SK-N-SH (cell line): ENCODE measurements at regions not wholly inside any gene's neighbourhood (a gene's known extent, or its start where the extent isn't known, plus 50 kb on each side); places are given as distances from the start of the nearest gene placed in this dataset.

Experiments used
- CTCF ChIA-PET: fragments of 300-600, 350-600 bp; formaldehyde crosslinking; extraction: SDS; loops from one replicate; lab custom pipeline; 2021; lab: Yijun Ruan, JAX
- POLR2A ChIA-PET: fragments of 350-600 bp; sonication (Branson Sonifier 250); formaldehyde crosslinking; extraction: SDS; loops from one replicate; lab custom pipeline; 2020; ENCODE audit warnings: antibody characterized with exemption, inconsistent platforms; lab: Yijun Ruan, JAX
- DNase-seq: peaks from one replicate; pipeline ENCODE4 v3.0.0; 2012
- H2AFZ ChIP-seq: fragments of 200-600 bp; sonication (generic); 2 replicates; pipeline ENCODE4 v1.8.1; 2016; ENCODE audit warnings: antibody characterized with exemption, mild to moderate bottlenecking, low read depth
- H3F3A ChIP-seq: fragments of 200-600 bp; sonication (generic); replicated peaks from 2 replicates; pipeline ENCODE3; 2016; ENCODE audit warnings: antibody characterized with exemption, mild to moderate bottlenecking; ENCODE audit not compliant: insufficient read depth
- H3K27ac ChIP-seq, 2 experiments: fragments of 200-500 bp in 1 of 2; fragments of 200-600 bp in 1 of 2; sonication (Bioruptor generic) in 1 of 2; sonication (generic), shearing (Covaris generic) in 1 of 2; 2 replicates each; pipeline versions ENCODE4 v1.5.1 to v1.6.1; 2014 to 2016; ENCODE audit warnings: low read depth in 2 of 2, inconsistent platforms in 1 of 2, low read length in 1 of 2, mild to moderate bottlenecking in 1 of 2, mixed read lengths in 1 of 2
- H3K27me3 ChIP-seq: fragments of 200-600 bp; sonication (generic), shearing (Covaris generic); 2 replicates; pipeline ENCODE4 v1.6.1; 2016; ENCODE audit warnings: mixed run types; ENCODE audit not compliant: insufficient read depth
- H3K36me3 ChIP-seq, 2 experiments: fragments of 200-500 bp in 1 of 2; fragments of 200-600 bp in 1 of 2; sonication (Bioruptor generic) in 1 of 2; sonication (generic) in 1 of 2; replicated peaks in 1 of 2; 2 replicates each; pipeline versions ENCODE3 to v1.5.1; 2014 to 2016; ENCODE audit warnings: low read length in 1 of 2, mild to moderate bottlenecking in 1 of 2; ENCODE audit not compliant: insufficient read depth in 2 of 2, control insufficient read depth in 1 of 2
- H3K4me1 ChIP-seq, 2 experiments: fragments of 200-500 bp in 1 of 2; fragments of 200-600 bp in 1 of 2; sonication (Bioruptor generic) in 1 of 2; sonication (generic), shearing (Covaris generic) in 1 of 2; 2 replicates each; pipeline versions ENCODE4 v1.5.1 to v1.6.1; 2014 to 2016; ENCODE audit warnings: low read depth in 1 of 2, low read length in 1 of 2, mixed run types in 1 of 2; ENCODE audit not compliant: insufficient read depth in 2 of 2, control insufficient read depth in 1 of 2
- H3K4me2 ChIP-seq: fragments of 200-600 bp; sonication (generic), shearing (Covaris generic); 2 replicates; pipeline ENCODE4 v1.6.1; 2017; ENCODE audit warnings: mixed run types
- H3K4me3 ChIP-seq, 2 experiments: fragments of 200-500 bp in 1 of 2; fragments of 200-600 bp in 1 of 2; sonication (Bioruptor generic) in 1 of 2; sonication (generic), shearing (Covaris generic) in 1 of 2; 2 replicates each; pipeline versions ENCODE4 v1.5.1 to v1.8.1; 2014 to 2016; ENCODE audit warnings: low read depth in 2 of 2, inconsistent platforms in 1 of 2, low read length in 1 of 2, mild to moderate bottlenecking in 1 of 2, mixed read lengths in 1 of 2, moderate library complexity in 1 of 2
- H3K79me2 ChIP-seq: fragments of 200-600 bp; sonication (generic); 2 replicates; pipeline ENCODE4 v1.8.1; 2017; ENCODE audit warnings: mild to moderate bottlenecking; ENCODE audit not compliant: insufficient read depth
- H3K9ac ChIP-seq: fragments of 200-600 bp; sonication (generic); 2 replicates; pipeline ENCODE4 v1.6.1; 2017; ENCODE audit warnings: mixed run types
- H3K9me2 ChIP-seq: fragments of 200-600 bp; sonication (generic); 2 replicates; pipeline ENCODE4 v1.6.1; 2017; ENCODE audit warnings: mixed run types
- H3K9me3 ChIP-seq: fragments of 200-600 bp; sonication (generic); 2 replicates; pipeline ENCODE4 v1.6.1; 2017; ENCODE audit warnings: mixed run types, mild to moderate bottlenecking, moderate library complexity
- H4K20me1 ChIP-seq: fragments of 200-600 bp; sonication (generic); 2 replicates; pipeline ENCODE4 v1.6.1; 2017; ENCODE audit warnings: mild to moderate bottlenecking, mixed run types; ENCODE audit not compliant: insufficient read depth
- ELF1 ChIP-seq: IDR thresholded peaks from 2 replicates; pipeline ENCODE4 v1.4.0; 2012
- EZH2phosphoT487 ChIP-seq: fragments of 200-600 bp; sonication (generic); IDR thresholded peaks from 2 replicates; pipeline ENCODE4 v1.6.1; 2017; ENCODE audit warnings: low read depth, mixed run types, mild to moderate bottlenecking, antibody characterized with exemption, moderate library complexity, borderline replicate concordance
- GABPA ChIP-seq: IDR thresholded peaks from 2 replicates; pipeline ENCODE4 v1.4.0; 2012; ENCODE audit warnings: low read depth, mild to moderate bottlenecking
- JUND ChIP-seq: IDR thresholded peaks from 2 replicates; pipeline ENCODE4 v1.4.0; 2012
- MEF2A ChIP-seq: IDR thresholded peaks from 2 replicates; pipeline ENCODE4 v1.4.0; 2012; ENCODE audit warnings: low read depth, borderline replicate concordance
- MXI1 ChIP-seq: IDR thresholded peaks from 2 replicates; pipeline ENCODE4 v1.6.1; 2012; ENCODE audit warnings: mild to moderate bottlenecking, low read depth, low read length, improper control_type of control experiment
- POLR2AphosphoS5 ChIP-seq: IDR thresholded peaks from 2 replicates; pipeline ENCODE4 v1.6.1; 2012; ENCODE audit warnings: low read depth, low read length
- RCOR1 ChIP-seq: fragments of 150-350 bp; IDR thresholded peaks from 2 replicates; pipeline ENCODE4 v1.6.1; 2017; ENCODE audit warnings: antibody characterized with exemption, low read length
- RFX5 ChIP-seq: IDR thresholded peaks from 2 replicates; pipeline ENCODE4 v1.6.1; 2012; ENCODE audit warnings: mild to moderate bottlenecking, improper control_type of control experiment, low read length
- WGBS: methylation state at CpG from one replicate; pipeline ENCODE4 v1.1.6; 2017; ENCODE audit warnings: low lambda C conversion rate; 5-methylcytosine and 5-hydroxymethylcytosine counted together
- TF ChIP-seq, protein P1 (sequence below): IDR thresholded peaks from 2 replicates; pipeline ENCODE4 v1.4.0; 2012; ENCODE audit warnings: low read depth, borderline replicate concordance
- TF ChIP-seq, protein P2 (sequence below): fragments of 200-600 bp; sonication (generic); IDR thresholded peaks from 2 replicates; pipeline ENCODE4 v1.6.1; 2017; ENCODE audit warnings: antibody characterized with exemption, mild to moderate bottlenecking, moderate library complexity
- TF ChIP-seq, protein P3 (sequence below): IDR thresholded peaks from 2 replicates; pipeline ENCODE4 v1.4.0; 2012; ENCODE audit warnings: low read depth, borderline replicate concordance
- TF ChIP-seq, protein P4 (sequence below): IDR thresholded peaks from 2 replicates; pipeline ENCODE4 v1.6.1; 2012; ENCODE audit warnings: mild to moderate bottlenecking, low read depth, low read length, moderate library complexity
- TF ChIP-seq, protein P5 (sequence below): fragments of 150-350 bp; IDR thresholded peaks from 2 replicates; pipeline ENCODE4 v1.6.1; 2016; ENCODE audit warnings: mild to moderate bottlenecking, low read depth, low read length

DNA sequence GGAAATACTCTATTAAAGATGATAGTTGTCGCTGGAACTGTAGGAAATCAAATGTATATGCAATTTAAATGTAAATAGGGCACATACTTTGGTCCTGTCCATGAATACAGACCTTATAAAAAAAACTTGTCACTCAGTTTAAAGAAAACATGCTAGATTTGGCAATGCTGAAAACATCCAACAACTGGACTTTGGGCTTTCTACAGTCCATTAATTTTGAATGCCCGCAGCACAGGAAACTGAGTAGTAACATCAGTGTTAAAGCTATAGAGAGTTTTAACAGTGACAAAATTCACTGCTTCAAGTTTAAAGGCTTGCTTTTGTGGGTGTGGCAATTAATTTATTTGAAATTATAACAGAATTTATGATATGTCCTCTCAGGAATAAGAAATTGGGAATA, 578.4 kb downstream of the TRIML1 start (continued):
- TF ChIP-seq, protein P1, sequence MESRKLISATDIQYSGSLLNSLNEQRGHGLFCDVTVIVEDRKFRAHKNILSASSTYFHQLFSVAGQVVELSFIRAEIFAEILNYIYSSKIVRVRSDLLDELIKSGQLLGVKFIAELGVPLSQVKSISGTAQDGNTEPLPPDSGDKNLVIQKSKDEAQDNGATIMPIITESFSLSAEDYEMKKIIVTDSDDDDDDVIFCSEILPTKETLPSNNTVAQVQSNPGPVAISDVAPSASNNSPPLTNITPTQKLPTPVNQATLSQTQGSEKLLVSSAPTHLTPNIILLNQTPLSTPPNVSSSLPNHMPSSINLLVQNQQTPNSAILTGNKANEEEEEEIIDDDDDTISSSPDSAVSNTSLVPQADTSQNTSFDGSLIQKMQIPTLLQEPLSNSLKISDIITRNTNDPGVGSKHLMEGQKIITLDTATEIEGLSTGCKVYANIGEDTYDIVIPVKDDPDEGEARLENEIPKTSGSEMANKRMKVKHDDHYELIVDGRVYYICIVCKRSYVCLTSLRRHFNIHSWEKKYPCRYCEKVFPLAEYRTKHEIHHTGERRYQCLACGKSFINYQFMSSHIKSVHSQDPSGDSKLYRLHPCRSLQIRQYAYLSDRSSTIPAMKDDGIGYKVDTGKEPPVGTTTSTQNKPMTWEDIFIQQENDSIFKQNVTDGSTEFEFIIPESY, result no peak
- TF ChIP-seq RCOR1 (no peak), GABPA (no peak), POLR2AphosphoS5 (no peak)

DNA sequence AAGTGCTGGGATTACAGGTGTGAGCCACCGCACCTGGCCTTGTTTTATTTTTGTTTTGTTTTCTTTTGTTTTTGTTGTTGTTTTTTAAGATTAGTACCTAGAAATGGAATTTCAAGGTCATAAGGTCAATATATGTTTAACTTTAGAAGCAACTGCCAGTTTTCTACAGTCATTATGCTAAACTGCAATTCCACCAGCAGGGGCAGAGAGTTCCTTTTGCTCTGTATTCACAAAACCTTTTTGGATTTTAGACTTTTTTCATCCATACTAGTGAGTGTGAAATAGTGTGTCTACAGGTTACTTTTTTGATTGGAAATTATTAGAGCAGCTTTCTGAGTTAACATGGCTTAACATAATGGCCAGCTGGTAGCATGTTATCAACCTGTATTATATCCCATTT, 580.6 kb downstream of the TRIML1 start:
- Histone ChIP-seq H3K27ac (no peak overlapping the region), H3K9me2 (no peaks in the 10 kb centered on the region), H3F3A (no peaks in the 10 kb centered on the region), H3K4me3 (no peak overlapping the region), H3K4me1 (no peaks in the 10 kb centered on the region), H3K27me3 (no peaks in the 10 kb centered on the region), H3K79me2 (no peaks in the 10 kb centered on the region), H3K36me3 (no peaks in the 10 kb centered on the region), H3K9ac (no peak overlapping the region), H3K9me3 (no peaks in the 10 kb centered on the region), H2AFZ (no peak overlapping the region), H4K20me1 (no peaks in the 10 kb centered on the region), H3K4me2 (no peak overlapping the region)
- POLR2A ChIA-PET, result no interaction called here
- no peak for DNase-seq
- CTCF ChIA-PET, result no interaction called here
- TF ChIP-seq, protein P2, sequence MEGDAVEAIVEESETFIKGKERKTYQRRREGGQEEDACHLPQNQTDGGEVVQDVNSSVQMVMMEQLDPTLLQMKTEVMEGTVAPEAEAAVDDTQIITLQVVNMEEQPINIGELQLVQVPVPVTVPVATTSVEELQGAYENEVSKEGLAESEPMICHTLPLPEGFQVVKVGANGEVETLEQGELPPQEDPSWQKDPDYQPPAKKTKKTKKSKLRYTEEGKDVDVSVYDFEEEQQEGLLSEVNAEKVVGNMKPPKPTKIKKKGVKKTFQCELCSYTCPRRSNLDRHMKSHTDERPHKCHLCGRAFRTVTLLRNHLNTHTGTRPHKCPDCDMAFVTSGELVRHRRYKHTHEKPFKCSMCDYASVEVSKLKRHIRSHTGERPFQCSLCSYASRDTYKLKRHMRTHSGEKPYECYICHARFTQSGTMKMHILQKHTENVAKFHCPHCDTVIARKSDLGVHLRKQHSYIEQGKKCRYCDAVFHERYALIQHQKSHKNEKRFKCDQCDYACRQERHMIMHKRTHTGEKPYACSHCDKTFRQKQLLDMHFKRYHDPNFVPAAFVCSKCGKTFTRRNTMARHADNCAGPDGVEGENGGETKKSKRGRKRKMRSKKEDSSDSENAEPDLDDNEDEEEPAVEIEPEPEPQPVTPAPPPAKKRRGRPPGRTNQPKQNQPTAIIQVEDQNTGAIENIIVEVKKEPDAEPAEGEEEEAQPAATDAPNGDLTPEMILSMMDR, result peak; percentile 31; the same call in 1 of the 2 replicates
- no peak for TF ChIP-seq RFX5
- WGBS, result 80% methylated on average over 1 of the region's 1 CpG

DNA sequence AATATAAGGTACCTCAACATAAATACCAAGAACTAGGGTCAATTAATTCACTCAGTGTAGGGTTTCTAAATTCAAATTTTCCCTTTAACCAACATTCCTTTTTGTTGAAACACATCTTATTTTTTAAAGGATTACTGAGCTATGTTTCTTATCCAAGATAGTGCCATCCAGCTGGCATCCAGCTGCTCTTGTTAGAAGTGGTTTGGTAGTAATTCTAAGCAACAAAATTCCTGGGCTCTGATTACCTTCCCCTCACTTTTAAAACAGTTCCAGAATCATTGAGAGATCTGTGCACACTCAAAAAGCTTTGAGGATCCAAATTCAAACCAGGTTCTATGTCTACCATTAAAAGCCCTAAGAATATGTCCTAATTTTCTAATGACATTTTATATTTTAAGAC, 583.7 kb downstream of the TRIML1 start:
- no peaks in the 10 kb centered on the region for H3K27me3 ChIP-seq
- H3K79me2 ChIP-seq, result no peaks in the 10 kb centered on the region
- H3K27ac ChIP-seq, result no peak overlapping the region
- no peak for DNase-seq
- CTCF ChIA-PET, result interaction anchor here (0.6 kb wide), 1 partner anchor 1051 kb away, joined by 3 read pairs; no protein-coding TSS in a partner anchor
- H3K9me3 ChIP-seq, result no peaks in the 10 kb centered on the region; the same call in 1 of the 2 replicates
- H4K20me1 ChIP-seq, result no peaks in the 10 kb centered on the region
- no peak overlapping the region for H3K4me2 ChIP-seq
- no peaks in the 10 kb centered on the region for H3K9me2 ChIP-seq
- H3K4me1 ChIP-seq, result no peaks in the 10 kb centered on the region
- POLR2A ChIA-PET, result no interaction called here
- no peak overlapping the region for H3K9ac ChIP-seq
- no peaks in the 10 kb centered on the region for H3K36me3 ChIP-seq
- H2AFZ ChIP-seq, result no peak overlapping the region
- H3F3A ChIP-seq, result no peaks in the 10 kb centered on the region
- H3K4me3 ChIP-seq, result no peak overlapping the region
- TF ChIP-seq, protein P3, sequence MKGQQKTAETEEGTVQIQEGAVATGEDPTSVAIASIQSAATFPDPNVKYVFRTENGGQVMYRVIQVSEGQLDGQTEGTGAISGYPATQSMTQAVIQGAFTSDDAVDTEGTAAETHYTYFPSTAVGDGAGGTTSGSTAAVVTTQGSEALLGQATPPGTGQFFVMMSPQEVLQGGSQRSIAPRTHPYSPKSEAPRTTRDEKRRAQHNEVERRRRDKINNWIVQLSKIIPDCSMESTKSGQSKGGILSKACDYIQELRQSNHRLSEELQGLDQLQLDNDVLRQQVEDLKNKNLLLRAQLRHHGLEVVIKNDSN, result no peak
- TF ChIP-seq, protein P1, result no peak
- TF ChIP-seq RFX5 (no peak), ELF1 (no peak), EZH2phosphoT487 (no peak), MXI1 (no peak), JUND (no peak), MEF2A (no peak)
- TF ChIP-seq, protein P4, sequence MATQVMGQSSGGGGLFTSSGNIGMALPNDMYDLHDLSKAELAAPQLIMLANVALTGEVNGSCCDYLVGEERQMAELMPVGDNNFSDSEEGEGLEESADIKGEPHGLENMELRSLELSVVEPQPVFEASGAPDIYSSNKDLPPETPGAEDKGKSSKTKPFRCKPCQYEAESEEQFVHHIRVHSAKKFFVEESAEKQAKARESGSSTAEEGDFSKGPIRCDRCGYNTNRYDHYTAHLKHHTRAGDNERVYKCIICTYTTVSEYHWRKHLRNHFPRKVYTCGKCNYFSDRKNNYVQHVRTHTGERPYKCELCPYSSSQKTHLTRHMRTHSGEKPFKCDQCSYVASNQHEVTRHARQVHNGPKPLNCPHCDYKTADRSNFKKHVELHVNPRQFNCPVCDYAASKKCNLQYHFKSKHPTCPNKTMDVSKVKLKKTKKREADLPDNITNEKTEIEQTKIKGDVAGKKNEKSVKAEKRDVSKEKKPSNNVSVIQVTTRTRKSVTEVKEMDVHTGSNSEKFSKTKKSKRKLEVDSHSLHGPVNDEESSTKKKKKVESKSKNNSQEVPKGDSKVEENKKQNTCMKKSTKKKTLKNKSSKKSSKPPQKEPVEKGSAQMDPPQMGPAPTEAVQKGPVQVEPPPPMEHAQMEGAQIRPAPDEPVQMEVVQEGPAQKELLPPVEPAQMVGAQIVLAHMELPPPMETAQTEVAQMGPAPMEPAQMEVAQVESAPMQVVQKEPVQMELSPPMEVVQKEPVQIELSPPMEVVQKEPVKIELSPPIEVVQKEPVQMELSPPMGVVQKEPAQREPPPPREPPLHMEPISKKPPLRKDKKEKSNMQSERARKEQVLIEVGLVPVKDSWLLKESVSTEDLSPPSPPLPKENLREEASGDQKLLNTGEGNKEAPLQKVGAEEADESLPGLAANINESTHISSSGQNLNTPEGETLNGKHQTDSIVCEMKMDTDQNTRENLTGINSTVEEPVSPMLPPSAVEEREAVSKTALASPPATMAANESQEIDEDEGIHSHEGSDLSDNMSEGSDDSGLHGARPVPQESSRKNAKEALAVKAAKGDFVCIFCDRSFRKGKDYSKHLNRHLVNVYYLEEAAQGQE, result no peak
- TF ChIP-seq, protein P5, sequence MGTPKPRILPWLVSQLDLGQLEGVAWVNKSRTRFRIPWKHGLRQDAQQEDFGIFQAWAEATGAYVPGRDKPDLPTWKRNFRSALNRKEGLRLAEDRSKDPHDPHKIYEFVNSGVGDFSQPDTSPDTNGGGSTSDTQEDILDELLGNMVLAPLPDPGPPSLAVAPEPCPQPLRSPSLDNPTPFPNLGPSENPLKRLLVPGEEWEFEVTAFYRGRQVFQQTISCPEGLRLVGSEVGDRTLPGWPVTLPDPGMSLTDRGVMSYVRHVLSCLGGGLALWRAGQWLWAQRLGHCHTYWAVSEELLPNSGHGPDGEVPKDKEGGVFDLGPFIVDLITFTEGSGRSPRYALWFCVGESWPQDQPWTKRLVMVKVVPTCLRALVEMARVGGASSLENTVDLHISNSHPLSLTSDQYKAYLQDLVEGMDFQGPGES, result no peak
